OCI-LY1 (cell line): ENCODE measurements at regions not wholly inside any gene's neighbourhood (a gene's known extent, or its start where the extent isn't known, plus 50 kb on each side); places are given as distances from the start of the nearest gene placed in this dataset.

ENCODE experiments used
- EZH2 ChIP-seq: fragments of 200-600 bp; sonication (generic), shearing (Covaris generic); IDR thresholded peaks from 2 replicates; pipeline ENCODE4 v1.8.0; 2017; ENCODE audit warnings: borderline replicate concordance, mixed run types, mild to moderate bottlenecking, antibody characterized with exemption, low read length, moderate library complexity, mixed read lengths
- TF ChIP-seq, protein P1 (sequence below): fragments of 200-600 bp; sonication (generic), shearing (Covaris generic); IDR thresholded peaks from 2 replicates; pipeline ENCODE4 v1.5.1; 2017; ENCODE audit warnings: mild to moderate bottlenecking, antibody characterized with exemption, low read length, moderate library complexity, mixed read lengths

DNA sequence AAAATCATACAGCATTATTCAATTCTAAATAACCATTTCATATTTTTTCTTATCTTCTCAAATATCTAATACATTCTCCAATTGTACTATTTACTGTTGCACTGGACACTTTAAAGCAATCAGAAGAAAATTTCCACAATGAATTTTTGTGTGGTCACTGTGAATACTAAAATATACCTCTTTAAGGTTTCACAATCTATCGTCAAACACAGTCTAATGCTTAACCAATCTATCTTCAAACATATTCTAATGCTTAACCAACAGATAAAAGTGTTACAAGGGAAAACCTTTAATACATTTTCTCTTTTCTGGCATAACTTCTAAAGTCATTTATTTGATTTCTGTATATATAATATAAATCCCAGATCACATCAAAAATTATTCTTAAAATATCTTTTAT, 2035.5 kb upstream of the CDH6 start:
- TF ChIP-seq, protein P1, sequence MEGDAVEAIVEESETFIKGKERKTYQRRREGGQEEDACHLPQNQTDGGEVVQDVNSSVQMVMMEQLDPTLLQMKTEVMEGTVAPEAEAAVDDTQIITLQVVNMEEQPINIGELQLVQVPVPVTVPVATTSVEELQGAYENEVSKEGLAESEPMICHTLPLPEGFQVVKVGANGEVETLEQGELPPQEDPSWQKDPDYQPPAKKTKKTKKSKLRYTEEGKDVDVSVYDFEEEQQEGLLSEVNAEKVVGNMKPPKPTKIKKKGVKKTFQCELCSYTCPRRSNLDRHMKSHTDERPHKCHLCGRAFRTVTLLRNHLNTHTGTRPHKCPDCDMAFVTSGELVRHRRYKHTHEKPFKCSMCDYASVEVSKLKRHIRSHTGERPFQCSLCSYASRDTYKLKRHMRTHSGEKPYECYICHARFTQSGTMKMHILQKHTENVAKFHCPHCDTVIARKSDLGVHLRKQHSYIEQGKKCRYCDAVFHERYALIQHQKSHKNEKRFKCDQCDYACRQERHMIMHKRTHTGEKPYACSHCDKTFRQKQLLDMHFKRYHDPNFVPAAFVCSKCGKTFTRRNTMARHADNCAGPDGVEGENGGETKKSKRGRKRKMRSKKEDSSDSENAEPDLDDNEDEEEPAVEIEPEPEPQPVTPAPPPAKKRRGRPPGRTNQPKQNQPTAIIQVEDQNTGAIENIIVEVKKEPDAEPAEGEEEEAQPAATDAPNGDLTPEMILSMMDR, result no peak
- TF ChIP-seq EZH2, result no peak
